Activated CD8-positive, alpha-beta memory T cell treated with anti-CD3 and anti-CD28 coated beads, Interleukin-2, amount 10 ng/mL, durations not matched to agents 7 days and 5 days (primary cell): ENCODE measurements at regions not wholly inside any gene's neighbourhood (a gene's known extent, or its start where the extent isn't known, plus 50 kb on each side); places are given as distances from the start of the nearest gene placed in this dataset.

ENCODE experiments used
- ATAC-seq: fragments of 150-1000 bp; cut with Tn5 transposase; one replicate; pipeline ENCODE4 v1.10.0; 2021; ENCODE audit warnings: moderate library complexity
- CTCF ChIA-PET: fragments of 350-600 bp; sonication (Branson Sonifier 250); formaldehyde crosslinking; loops from one replicate; lab custom pipeline; 2021; ENCODE audit warnings: antibody characterized with exemption; lab: Charles Lee
- DNase-seq: peaks from one replicate; pipeline ENCODE4 v3.0.0-alpha.2; 2020
- H3K27ac Mint-ChIP-seq: one replicate; pipeline ENCODE4 v1.8.0; 2021; ENCODE audit warnings: mild to moderate bottlenecking, mixed read lengths
- H3K27me3 Mint-ChIP-seq: one replicate; pipeline ENCODE4 v1.8.0; 2021; ENCODE audit warnings: mixed read lengths
- H3K36me3 Mint-ChIP-seq: one replicate; pipeline ENCODE4 v1.8.0; 2021; ENCODE audit warnings: mild to moderate bottlenecking, mixed read lengths
- H3K4me1 Mint-ChIP-seq: one replicate; pipeline ENCODE4 v1.8.0; 2021; ENCODE audit warnings: mixed read lengths
- H3K4me3 Mint-ChIP-seq: one replicate; pipeline ENCODE4 v1.8.0; 2021; ENCODE audit warnings: mild to moderate bottlenecking, moderate library complexity, mixed read lengths
- H3K9me3 Mint-ChIP-seq: one replicate; pipeline ENCODE4 v1.8.0; 2022; ENCODE audit warnings: low read depth, mixed read lengths

DNA sequence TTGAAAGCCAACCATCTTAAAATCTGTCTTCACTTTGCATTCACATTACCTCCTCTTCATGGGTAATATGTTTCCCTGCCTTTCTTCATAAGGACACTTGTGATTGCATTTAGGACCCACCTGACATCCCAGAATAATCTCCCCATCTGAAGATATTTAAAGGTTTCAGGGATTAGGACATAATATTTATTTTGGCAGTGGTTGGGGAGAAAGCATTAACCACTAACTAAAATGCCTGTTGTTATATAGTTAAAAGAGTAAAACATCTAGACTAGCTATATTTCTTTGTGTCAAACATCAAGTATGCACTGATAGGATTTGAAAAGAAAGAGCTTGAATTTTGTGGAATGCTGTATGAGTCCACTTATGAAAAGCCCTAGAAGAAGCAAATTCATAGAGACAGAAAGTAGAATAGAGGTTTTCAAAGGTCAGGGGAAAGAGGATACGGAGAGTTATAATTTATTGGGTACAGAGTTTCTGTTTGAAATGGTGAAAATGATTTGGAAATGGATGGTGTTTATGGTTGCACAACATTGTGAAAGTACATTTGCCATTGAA, 457.7 kb upstream of the SPRY2 start:
- Mint-ChIP-seq H3K4me3 (no peak overlapping the region), H3K27ac (no peak overlapping the region), H3K4me1 (no peaks in the 10 kb centered on the region), H3K27me3 (no peaks in the 10 kb centered on the region), H3K9me3 (peaks cover 4% of the 10 kb centered on the region), H3K36me3 (no peaks in the 10 kb centered on the region)
- ATAC-seq (no peak), DNase-seq (no peak)
- CTCF ChIA-PET = no interaction called here

DNA sequence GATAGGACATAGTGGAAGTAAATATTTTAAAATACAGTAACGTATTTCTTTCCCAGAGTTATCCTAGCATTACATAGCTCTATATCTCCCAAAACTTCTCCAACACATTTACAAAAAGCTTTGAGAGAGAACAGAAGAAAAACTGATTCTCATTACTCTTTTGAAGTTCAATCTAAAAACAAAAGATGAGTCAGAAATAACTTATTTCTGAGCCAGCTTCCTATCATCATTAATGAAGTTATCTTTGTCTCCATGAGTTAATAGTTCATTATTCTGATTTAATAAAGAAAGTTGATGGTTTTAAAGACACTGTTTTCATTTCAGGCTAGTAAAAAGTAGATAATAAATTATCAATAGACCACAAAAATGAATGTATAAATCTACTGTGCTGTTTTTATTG, 446.7 kb upstream of the SPRY2 start:
- no peaks in the 10 kb centered on the region for H3K36me3 Mint-ChIP-seq
- DNase-seq (no peak), ATAC-seq (no peak)
- H3K9me3 Mint-ChIP-seq = peaks cover 7% of the 10 kb centered on the region
- H3K27me3 Mint-ChIP-seq = no peaks in the 10 kb centered on the region
- CTCF ChIA-PET = no interaction called here
- H3K27ac Mint-ChIP-seq = no peak overlapping the region
- no peak overlapping the region for H3K4me3 Mint-ChIP-seq
- no peaks in the 10 kb centered on the region for H3K4me1 Mint-ChIP-seq

DNA sequence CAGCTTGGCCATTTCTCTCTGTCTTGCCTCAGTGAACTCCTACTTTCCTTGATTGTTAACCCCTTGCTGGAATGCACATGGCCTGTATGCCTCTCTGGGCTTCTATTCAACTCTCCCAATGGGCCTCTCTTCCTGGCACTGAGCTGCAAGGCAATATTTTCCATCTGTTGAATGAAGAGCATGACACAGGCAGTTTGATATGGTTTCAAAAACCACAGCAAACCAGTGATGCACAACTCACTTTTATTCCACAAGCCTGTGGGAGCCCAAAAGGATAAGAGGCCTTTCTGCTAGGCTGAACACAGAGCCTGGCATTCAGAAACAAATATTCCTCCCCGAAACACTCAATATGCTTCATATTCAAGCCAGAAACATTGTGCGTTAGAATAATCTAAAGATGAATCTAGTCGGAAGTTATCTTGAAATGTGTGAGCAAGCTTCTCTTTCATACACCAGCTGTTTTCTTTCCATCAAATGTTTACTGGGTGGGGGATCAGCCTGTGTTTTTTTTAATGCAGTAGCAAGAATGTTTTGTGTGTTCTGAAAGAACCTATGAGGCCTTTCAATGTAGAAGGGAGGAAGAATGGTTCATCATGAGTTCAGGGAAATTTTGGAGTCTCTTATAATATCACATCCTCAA, 443.1 kb upstream of the SPRY2 start:
- Mint-ChIP-seq H3K27me3 (no peaks in the 10 kb centered on the region), H3K27ac (no peak overlapping the region), H3K4me1 (no peaks in the 10 kb centered on the region), H3K9me3 (no peaks in the 10 kb centered on the region), H3K36me3 (no peaks in the 10 kb centered on the region), H3K4me3 (no peak overlapping the region)
- no peak for DNase-seq
- CTCF ChIA-PET = no interaction called here
- no peak for ATAC-seq

DNA sequence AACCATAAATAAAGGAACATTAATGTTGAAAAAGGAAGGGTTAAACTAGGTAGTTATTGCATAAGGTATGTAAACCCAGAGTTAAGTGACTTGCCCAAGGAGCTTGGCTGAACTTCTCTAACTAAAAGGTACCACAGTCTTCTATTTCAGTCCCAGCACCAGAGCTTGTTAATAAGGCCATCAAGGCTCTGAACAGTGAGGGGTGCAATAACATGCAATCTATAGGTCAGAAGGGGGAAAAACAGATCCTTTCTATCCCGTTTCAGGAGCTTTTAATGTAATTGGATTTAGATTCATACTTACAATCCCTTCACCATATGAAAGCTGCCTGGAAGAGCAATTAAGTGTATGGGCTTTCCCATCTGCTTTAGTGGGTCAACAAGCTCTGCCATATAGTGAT, 441.5 kb upstream of the SPRY2 start:
- H3K27ac Mint-ChIP-seq = no peak overlapping the region
- H3K36me3 Mint-ChIP-seq = no peaks in the 10 kb centered on the region
- H3K4me3 Mint-ChIP-seq = no peak overlapping the region
- H3K27me3 Mint-ChIP-seq = no peaks in the 10 kb centered on the region
- no peaks in the 10 kb centered on the region for H3K4me1 Mint-ChIP-seq
- no peaks in the 10 kb centered on the region for H3K9me3 Mint-ChIP-seq
- ATAC-seq (no peak), DNase-seq (no peak)
- CTCF ChIA-PET = no interaction called here

DNA sequence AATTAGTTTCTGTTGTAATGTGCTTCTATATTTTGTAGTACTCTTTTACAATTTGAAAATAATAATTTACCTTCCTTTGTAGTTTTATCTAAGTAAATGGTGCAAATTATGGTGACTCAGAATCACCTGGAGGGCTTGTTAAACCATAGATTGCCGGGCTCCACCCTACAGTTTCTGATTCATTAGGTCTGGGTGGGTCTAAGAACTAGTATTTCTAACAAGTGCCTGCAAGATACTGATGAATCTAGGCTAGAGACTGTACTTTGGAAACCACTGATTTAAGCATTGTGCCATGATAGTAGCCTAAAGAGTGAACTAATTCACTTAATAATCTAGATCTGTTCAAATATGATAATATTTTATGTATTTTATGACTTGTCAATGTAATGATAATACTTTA, 437.4 kb upstream of the SPRY2 start:
- Mint-ChIP-seq H3K36me3 (no peaks in the 10 kb centered on the region), H3K4me1 (no peaks in the 10 kb centered on the region), H3K27me3 (no peaks in the 10 kb centered on the region), H3K4me3 (no peak overlapping the region), H3K27ac (no peak overlapping the region), H3K9me3 (peaks cover 4% of the 10 kb centered on the region)
- ATAC-seq (no peak), DNase-seq (no peak)
- CTCF ChIA-PET = no interaction called here

DNA sequence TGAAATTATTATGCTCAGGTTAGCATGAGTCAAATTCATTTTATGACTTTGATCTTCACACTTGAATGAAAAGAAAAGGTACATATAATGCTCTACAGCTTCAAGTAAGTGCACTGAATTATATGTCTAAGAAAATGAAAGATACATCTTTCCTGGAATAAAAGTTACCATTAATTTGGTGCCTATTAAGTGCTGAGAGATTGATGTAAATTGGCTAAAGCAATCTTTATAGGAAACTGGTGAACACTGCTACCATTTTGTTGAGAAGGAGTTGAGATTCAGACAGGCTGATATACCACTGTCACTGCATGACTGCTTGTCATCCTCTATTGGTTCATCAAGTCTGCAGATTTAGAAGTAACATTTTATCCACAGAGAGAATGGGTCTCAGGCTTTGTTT, 416.8 kb upstream of the SPRY2 start:
- Mint-ChIP-seq H3K27ac (no peak overlapping the region), H3K36me3 (no peaks in the 10 kb centered on the region), H3K27me3 (no peaks in the 10 kb centered on the region), H3K4me3 (no peak overlapping the region), H3K9me3 (peaks cover 2% of the 10 kb centered on the region), H3K4me1 (no peaks in the 10 kb centered on the region)
- DNase-seq (no peak), ATAC-seq (no peak)
- CTCF ChIA-PET = no interaction called here

DNA sequence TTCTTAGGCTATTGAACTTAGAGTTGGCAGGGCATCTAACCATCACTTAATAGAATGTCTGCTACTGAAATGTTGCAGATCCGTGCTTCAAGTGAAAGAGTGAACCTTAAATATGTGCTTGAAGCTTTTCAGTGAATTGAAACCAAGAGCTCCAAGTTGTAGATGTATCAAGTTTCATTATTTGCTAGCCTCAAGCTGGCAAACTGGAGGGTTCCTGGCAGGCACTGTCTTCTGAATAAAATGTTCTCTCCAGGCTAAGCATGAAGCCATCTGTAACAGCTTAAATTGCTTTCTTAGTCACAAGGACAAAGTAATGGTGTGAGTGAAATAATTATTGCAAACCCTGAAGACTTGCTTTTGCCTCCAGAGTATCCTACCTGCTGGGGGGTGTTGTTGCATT, 415.0 kb upstream of the SPRY2 start:
- peaks cover 6% of the 10 kb centered on the region for H3K9me3 Mint-ChIP-seq
- CTCF ChIA-PET = no interaction called here
- no peak overlapping the region for H3K27ac Mint-ChIP-seq
- no peak overlapping the region for H3K4me3 Mint-ChIP-seq
- no peaks in the 10 kb centered on the region for H3K36me3 Mint-ChIP-seq
- ATAC-seq (no peak), DNase-seq (no peak)
- no peaks in the 10 kb centered on the region for H3K27me3 Mint-ChIP-seq
- no peaks in the 10 kb centered on the region for H3K4me1 Mint-ChIP-seq

DNA sequence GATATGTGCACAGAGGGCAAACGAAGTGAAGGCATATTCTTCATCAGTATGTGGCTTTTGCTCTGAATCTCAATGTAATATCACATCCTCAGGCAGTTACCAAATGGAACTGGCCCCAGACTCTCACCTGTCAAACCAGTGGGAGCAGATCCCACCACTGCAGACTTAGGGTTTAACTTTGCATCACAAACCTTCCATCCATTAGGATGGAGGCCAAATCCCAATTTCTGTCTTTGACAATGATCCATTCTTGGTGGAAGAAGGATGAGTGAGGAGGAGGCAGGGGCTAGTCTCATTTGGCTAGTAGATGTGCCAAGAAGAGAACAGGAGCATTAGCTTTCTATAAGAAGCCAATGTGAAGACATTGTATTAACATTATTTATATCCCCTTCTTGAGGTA, 413.5 kb upstream of the SPRY2 start:
- H3K4me3 Mint-ChIP-seq = no peak overlapping the region
- CTCF ChIA-PET = interaction anchor here (1.2 kb wide), 1 partner anchor 10 kb away, joined by 3 read pairs; no protein-coding TSS in a partner anchor
- DNase-seq = no peak
- no peaks in the 10 kb centered on the region for H3K27me3 Mint-ChIP-seq
- H3K9me3 Mint-ChIP-seq = peaks cover 6% of the 10 kb centered on the region
- H3K4me1 Mint-ChIP-seq = no peaks in the 10 kb centered on the region
- no peak for ATAC-seq
- H3K36me3 Mint-ChIP-seq = no peaks in the 10 kb centered on the region
- no peak overlapping the region for H3K27ac Mint-ChIP-seq

DNA sequence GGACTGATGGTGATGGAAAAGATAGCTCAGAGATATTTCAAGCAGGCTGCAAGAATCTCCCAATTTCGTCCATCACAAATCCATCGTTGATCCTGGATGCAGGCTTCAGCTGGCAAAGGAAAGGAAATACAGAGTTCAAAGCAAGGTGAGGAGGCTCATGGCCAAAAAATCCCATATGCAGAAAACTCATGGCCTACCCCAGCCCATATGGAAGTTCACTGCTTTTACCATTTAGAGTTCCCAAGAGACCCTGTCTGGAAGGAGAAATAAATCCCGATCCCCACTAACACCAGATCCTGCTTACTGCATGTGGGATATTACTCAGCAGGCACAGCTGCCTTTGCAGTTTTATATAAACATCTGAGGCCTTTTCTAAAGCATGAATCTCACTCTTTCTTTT, 412.9 kb upstream of the SPRY2 start:
- no peak for ATAC-seq
- DNase-seq = no peak

DNA sequence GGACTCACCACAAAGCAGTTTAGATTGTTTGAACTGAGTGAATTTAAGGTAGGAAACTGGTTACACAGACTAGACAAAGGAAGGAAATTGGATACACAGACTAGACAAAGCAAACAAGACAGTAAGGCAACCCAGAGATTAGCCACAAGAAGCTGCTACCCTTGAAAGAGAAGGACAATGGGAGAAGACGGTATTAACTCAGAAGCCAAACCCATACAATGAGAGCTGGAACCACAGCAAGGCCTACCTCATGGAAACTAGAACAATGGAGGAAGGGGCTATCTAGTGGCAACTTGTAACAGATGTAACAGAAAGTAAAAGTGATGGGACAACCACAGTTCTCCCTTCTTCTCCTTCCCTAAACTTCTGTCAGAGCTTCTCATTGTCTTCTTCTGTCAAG, 410.9 kb upstream of the SPRY2 start:
- Mint-ChIP-seq H3K4me3 (no peak overlapping the region), H3K9me3 (peaks cover 6% of the 10 kb centered on the region), H3K36me3 (no peaks in the 10 kb centered on the region), H3K27me3 (no peaks in the 10 kb centered on the region), H3K4me1 (no peaks in the 10 kb centered on the region), H3K27ac (no peak overlapping the region)
- CTCF ChIA-PET = no interaction called here
- DNase-seq (no peak), ATAC-seq (no peak)

More for the DNA sequence above, 412.9 kb upstream of the SPRY2 start:
- Mint-ChIP-seq H3K9me3 (peaks cover 6% of the 10 kb centered on the region), H3K4me3 (no peak overlapping the region), H3K4me1 (no peaks in the 10 kb centered on the region), H3K27me3 (no peaks in the 10 kb centered on the region), H3K36me3 (no peaks in the 10 kb centered on the region), H3K27ac (no peak overlapping the region)
- CTCF ChIA-PET = interaction anchor here (1.2 kb wide), 1 partner anchor 10 kb away, joined by 3 read pairs; no protein-coding TSS in a partner anchor

DNA sequence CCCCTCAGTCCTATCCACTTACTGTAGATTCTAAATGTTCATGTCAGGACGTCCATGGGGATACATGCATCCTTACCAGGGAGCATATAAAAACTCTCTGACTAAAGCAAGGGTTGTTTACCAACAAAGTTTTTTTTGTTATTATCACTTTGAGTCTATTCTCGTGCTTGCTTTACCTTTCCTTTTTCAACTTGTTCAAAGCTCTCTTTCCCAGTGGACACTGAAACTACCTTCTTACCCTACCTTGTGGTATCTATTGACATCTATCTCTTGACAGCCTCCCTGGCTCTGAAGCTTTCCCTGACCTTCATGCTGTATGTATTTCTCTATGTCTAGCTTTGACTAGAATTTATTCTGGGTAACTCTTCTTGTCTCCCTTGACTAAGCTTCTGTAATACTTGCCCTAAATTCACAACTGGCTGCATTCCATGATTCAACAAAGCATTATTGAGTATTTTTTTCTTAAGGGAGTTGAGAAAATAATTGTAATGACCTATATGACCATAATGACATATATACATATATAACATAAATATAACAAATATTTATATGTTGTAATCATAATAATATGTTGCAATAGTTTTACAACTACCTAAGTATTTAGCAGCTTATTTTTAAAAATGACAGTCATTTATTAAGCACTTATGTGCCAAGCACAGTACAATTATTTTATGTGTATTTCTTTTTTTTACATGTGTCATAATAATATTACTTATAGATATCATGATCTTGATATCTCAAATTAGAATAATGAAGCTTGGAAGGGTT, 403.4 kb upstream of the SPRY2 start:
- ATAC-seq (no peak), DNase-seq (no peak)
- CTCF ChIA-PET = no interaction called here
- Mint-ChIP-seq H3K36me3 (no peaks in the 10 kb centered on the region), H3K9me3 (peaks cover 2% of the 10 kb centered on the region), H3K27ac (no peak overlapping the region), H3K4me1 (no peaks in the 10 kb centered on the region), H3K4me3 (no peak overlapping the region), H3K27me3 (no peaks in the 10 kb centered on the region)

DNA sequence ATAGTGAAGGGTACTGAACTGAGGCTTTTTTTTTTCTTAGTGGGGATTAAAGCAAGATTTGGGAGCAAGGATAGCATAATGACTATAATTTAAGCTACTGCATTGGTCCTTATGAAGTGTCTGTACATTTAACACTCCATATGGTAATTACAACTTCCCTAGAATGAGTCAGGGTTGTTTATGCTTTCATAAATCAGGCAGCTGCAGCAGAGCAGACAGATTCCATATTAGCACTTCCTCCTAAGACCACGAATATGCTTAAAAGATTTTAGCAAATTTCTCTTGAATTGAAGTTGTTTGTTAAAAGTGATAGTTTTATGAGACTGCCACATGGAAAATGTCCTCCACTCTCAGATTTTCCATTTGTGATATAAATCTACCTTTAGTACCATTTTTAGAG, 401.1 kb upstream of the SPRY2 start:
- ATAC-seq = no peak
- H3K4me1 Mint-ChIP-seq = no peaks in the 10 kb centered on the region
- DNase-seq = no peak
- CTCF ChIA-PET = no interaction called here
- peaks cover 2% of the 10 kb centered on the region for H3K9me3 Mint-ChIP-seq
- no peak overlapping the region for H3K27ac Mint-ChIP-seq
- H3K27me3 Mint-ChIP-seq = no peaks in the 10 kb centered on the region
- no peaks in the 10 kb centered on the region for H3K36me3 Mint-ChIP-seq
- no peak overlapping the region for H3K4me3 Mint-ChIP-seq

DNA sequence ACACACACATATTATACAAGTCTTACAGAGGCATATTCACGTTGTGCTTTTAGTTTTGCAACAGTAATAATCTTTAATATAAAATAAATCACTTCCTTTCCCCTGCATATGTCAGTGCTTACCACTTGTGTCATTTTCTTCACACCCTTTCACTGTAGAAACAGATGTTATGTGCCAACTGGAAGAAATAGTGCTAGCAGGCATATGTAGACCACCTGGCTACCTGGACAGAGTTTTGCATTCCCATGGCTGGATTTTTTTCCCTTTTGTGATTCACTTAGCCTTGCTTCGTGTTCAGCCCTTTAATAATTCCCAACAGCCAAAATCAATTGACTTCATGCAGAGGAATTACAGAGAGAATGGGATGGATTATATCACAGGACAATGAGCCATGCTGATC, 399.1 kb upstream of the SPRY2 start:
- Mint-ChIP-seq H3K4me3 (no peak overlapping the region), H3K27ac (no peak overlapping the region), H3K9me3 (peaks cover 7% of the 10 kb centered on the region), H3K36me3 (no peaks in the 10 kb centered on the region), H3K4me1 (no peaks in the 10 kb centered on the region), H3K27me3 (no peaks in the 10 kb centered on the region)
- ATAC-seq (no peak), DNase-seq (no peak)
- CTCF ChIA-PET = no interaction called here

DNA sequence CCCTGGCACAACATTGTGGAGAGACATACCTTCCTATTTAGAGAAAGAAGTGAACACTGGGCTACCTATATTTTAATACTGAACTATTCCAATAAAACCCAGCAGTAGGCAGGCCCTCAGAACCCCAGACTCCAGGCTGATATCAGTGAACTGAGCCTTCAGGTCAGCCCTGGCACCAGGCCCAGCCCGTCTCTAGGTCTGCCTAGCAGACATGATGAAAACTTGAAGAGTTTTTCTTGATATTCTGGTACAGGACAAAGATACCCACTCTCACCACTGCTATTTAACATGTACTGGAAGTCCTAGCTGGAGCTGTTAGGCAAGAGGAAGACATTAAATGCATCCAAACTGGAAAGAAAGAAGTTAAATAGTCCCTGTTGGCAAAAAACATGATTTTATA, 396.6 kb upstream of the SPRY2 start:
- H3K36me3 Mint-ChIP-seq = no peaks in the 10 kb centered on the region
- ATAC-seq = no peak
- CTCF ChIA-PET = no interaction called here

More for the DNA sequence above, 396.6 kb upstream of the SPRY2 start:
- no peak for DNase-seq
- H3K27ac Mint-ChIP-seq = no peak overlapping the region
- no peaks in the 10 kb centered on the region for H3K4me1 Mint-ChIP-seq
- no peak overlapping the region for H3K4me3 Mint-ChIP-seq
- no peaks in the 10 kb centered on the region for H3K27me3 Mint-ChIP-seq
- peaks cover 6% of the 10 kb centered on the region for H3K9me3 Mint-ChIP-seq
